K562 (cell line): ENCODE measurements at regions not wholly inside any gene's neighbourhood (a gene's known extent, or its start where the extent isn't known, plus 50 kb on each side); places are given as distances from the start of the nearest gene placed in this dataset.

Experiments used
- ATAC-seq: fragments of 200-7000 bp; cut with Tn5 transposase; 3 replicates; pipeline ENCODE4 v1.9.1; 2020; ENCODE audit warnings: moderate library complexity
- BruUV-seq: library from RNA; stranded (reverse); fragments of 400-500 nt; replicated peaks from 2 replicates; lab custom pipeline; 2021; lab: Mats Ljungman, UMichigan
- CTCF ChIA-PET: fragments of 300-600 bp; formaldehyde crosslinking; extraction: SDS; loops from one replicate; lab custom pipeline; 2021; ENCODE audit warnings: low intra/inter-chr PET ratio; lab: Yijun Ruan, JAX
- POLR2A ChIA-PET: fragments of 300-600, 350-650 bp; sonication (Branson Sonifier 250); formaldehyde crosslinking; extraction: SDS; loops from one replicate; lab custom pipeline; 2021; ENCODE audit warnings: antibody characterized with exemption, inconsistent platforms; lab: Yijun Ruan, JAX
- DNase-seq, 4 experiments: peaks; one replicate each; pipeline versions ENCODE4 v3.0.0 to v3.0.0-alpha.2; 2011 to 2018; ENCODE audit warnings: low spot score in 3 of 4, mixed read lengths in 3 of 4; ENCODE audit errors: extremely low read depth in 1 of 4
- FAIRE-seq: peaks from 2 replicates; lab custom pipeline; 2011; peaks lifted over from hg19 to GRCh38; lab: Jason Lieb, UNC
- H2AFZ ChIP-seq: 2 replicates; pipeline ENCODE4 v1.6.0; 2011; ENCODE audit warnings: low read depth, low read length, control low read depth, inconsistent platforms
- H3K27ac ChIP-seq: fragments of 200-600 bp; 3 replicates; pipeline ENCODE4 v1.8.0; 2011; ENCODE audit warnings: low read depth, mild to moderate bottlenecking, control low read depth, inconsistent platforms, low read length, moderate library complexity, mixed read lengths; ENCODE audit errors: extremely low read depth
- H3K27me3 ChIP-seq, 2 experiments: fragments of 300-600 bp in 1 of 2; 2 replicates in 1 of 2; 3 replicates in 1 of 2; pipeline versions ENCODE4 v1.6.0 to v1.8.0; 2011; ENCODE audit warnings: inconsistent platforms in 2 of 2, low read length in 2 of 2, mild to moderate bottlenecking in 1 of 2, mixed read lengths in 1 of 2, moderate library complexity in 1 of 2; ENCODE audit not compliant: control insufficient read depth in 2 of 2, insufficient read depth in 2 of 2
- H3K36me3 ChIP-seq: fragments of 300-600 bp; 3 replicates; pipeline ENCODE4 v1.8.0; 2011; ENCODE audit warnings: mild to moderate bottlenecking, low read length, inconsistent platforms; ENCODE audit not compliant: control insufficient read depth, insufficient read depth
- H3K4me1 ChIP-seq, 2 experiments: fragments of 200-600 bp in 1 of 2; replicated peaks in 1 of 2; 2 replicates in 1 of 2; 3 replicates in 1 of 2; pipeline versions ENCODE4 v1.5.1 to v1.8.0; 2011; ENCODE audit warnings: inconsistent platforms in 2 of 2, low read length in 2 of 2, mild to moderate bottlenecking in 1 of 2, mixed read lengths in 1 of 2, moderate library complexity in 1 of 2; ENCODE audit not compliant: control insufficient read depth in 2 of 2, insufficient read depth in 2 of 2
- H3K4me2 ChIP-seq: 2 replicates; pipeline ENCODE4 v1.6.1; 2011; ENCODE audit warnings: low read length, control low read depth, inconsistent platforms, mixed read lengths; ENCODE audit not compliant: insufficient read depth
- H3K4me3 ChIP-seq: fragments of 200-600 bp; sonication (generic), shearing (Covaris generic); 2 replicates; pipeline ENCODE4 v1.5.1; 2016; ENCODE audit warnings: control low read depth, inconsistent platforms
- H3K79me2 ChIP-seq: fragments of 200-600 bp; 3 replicates; pipeline ENCODE4 v1.8.0; 2011; ENCODE audit warnings: low read length, inconsistent platforms; ENCODE audit not compliant: control insufficient read depth, insufficient read depth
- H3K9ac ChIP-seq, 2 experiments: 2 replicates each; pipeline versions ENCODE4 v1.6.0 to v1.6.1; 2011; ENCODE audit warnings: low read depth in 2 of 2, low read length in 2 of 2, control low read depth in 1 of 2, inconsistent platforms in 1 of 2, mild to moderate bottlenecking in 1 of 2, mixed read lengths in 1 of 2; ENCODE audit not compliant: insufficient read depth in 1 of 2
- H3K9me1 ChIP-seq: one replicate; pipeline ENCODE4 v1.6.0; 2011; ENCODE audit warnings: inconsistent platforms, mild to moderate bottlenecking, low read length, moderate library complexity; ENCODE audit not compliant: control insufficient read depth, insufficient read depth
- H3K9me3 ChIP-seq: replicated peaks from 2 replicates; pipeline ENCODE4 v1.5.1; 2011; ENCODE audit warnings: low read depth, low read length, inconsistent platforms; ENCODE audit not compliant: control insufficient read depth, insufficient read depth
- H4K20me1 ChIP-seq: replicated peaks from 2 replicates; pipeline ENCODE4 v1.6.1; 2011; ENCODE audit warnings: low read length, inconsistent platforms, mixed read lengths; ENCODE audit not compliant: control insufficient read depth, insufficient read depth
- BMI1 ChIP-seq: fragments of 150-350 bp; IDR thresholded peaks from 2 replicates; pipeline ENCODE4 v1.6.1; 2014; ENCODE audit warnings: low read length
- CBX1 ChIP-seq: sonication (generic); IDR thresholded peaks from 2 replicates; pipeline ENCODE4 v1.6.1; 2016; ENCODE audit warnings: antibody characterized with exemption, low read depth, mild to moderate bottlenecking
- CEBPG ChIP-seq, 3 experiments: fragments of 200-800 bp in 1 of 3; sonication (Bioruptor generic) in 1 of 3; sonication (generic) in 1 of 3; formaldehyde crosslinking in 1 of 3; IDR thresholded peaks in 2 of 3; conservative IDR thresholded peaks in 1 of 3; 2 replicates each; pipeline versions ENCODE4 v1.6.1 to v1.8.0; 2016 to 2022; ENCODE audit warnings: missing compliant biosample characterization in 2 of 3, missing genetic modification characterization in 2 of 3, mild to moderate bottlenecking in 1 of 3, missing genetic modification reagents in 1 of 3
- GTF2E2 ChIP-seq: fragments of 200-800 bp; sonication (Bioruptor generic); IDR thresholded peaks from 2 replicates; pipeline ENCODE4 v1.6.1; 2016; ENCODE audit warnings: missing genetic modification characterization, missing compliant biosample characterization
- HDAC2 ChIP-seq: fragments of 450-650 bp; IDR thresholded peaks from 2 replicates; pipeline ENCODE4 v1.6.1; 2016; ENCODE audit warnings: mild to moderate bottlenecking
- HMG20A ChIP-seq: fragments of 450-650 bp; formaldehyde crosslinking; conservative IDR thresholded peaks from 2 replicates; pipeline ENCODE4 v1.4.0; 2020; ENCODE audit warnings: mild to moderate bottlenecking, mixed read lengths
- NR2C1 ChIP-seq, 2 experiments: fragments of 450-650 bp; IDR thresholded peaks; 2 replicates each; pipeline ENCODE4 v1.6.1; 2017; ENCODE audit warnings: mild to moderate bottlenecking in 2 of 2, antibody characterized with exemption in 1 of 2, inconsistent platforms in 1 of 2, missing compliant biosample characterization in 1 of 2, missing genetic modification characterization in 1 of 2
- NR3C1 ChIP-seq: sonication (generic); formaldehyde crosslinking; IDR thresholded peaks from 2 replicates; pipeline ENCODE4 v1.8.1; 2022; ENCODE audit warnings: missing genetic modification reagents
- PTTG1 ChIP-seq: fragments of 450-650 bp; IDR thresholded peaks from 2 replicates; pipeline ENCODE4 v1.6.1; 2016; ENCODE audit warnings: low read depth, mild to moderate bottlenecking, missing genetic modification characterization, missing compliant biosample characterization
- SNAPC5 ChIP-seq: fragments of 250-450 bp; sonication (Bioruptor Pico); IDR thresholded peaks from 2 replicates; pipeline ENCODE4 v1.8.0; 2021; ENCODE audit warnings: moderate library complexity, mild to moderate bottlenecking, inconsistent platforms
- SP1 ChIP-seq: sonication (generic); formaldehyde crosslinking; IDR thresholded peaks from 2 replicates; pipeline ENCODE4 v1.8.1; 2022; ENCODE audit warnings: mild to moderate bottlenecking, missing genetic modification reagents
- TAL1 ChIP-seq: fragments of 450-650 bp; IDR thresholded peaks from 2 replicates; pipeline ENCODE4 v1.6.1; 2016; ENCODE audit warnings: mild to moderate bottlenecking
- TCF7L2 ChIP-seq: fragments of 150-350 bp; IDR thresholded peaks from 2 replicates; pipeline ENCODE4 v1.6.1; 2016; ENCODE audit warnings: low read depth, mild to moderate bottlenecking, low read length, moderate library complexity
- THRAP3 ChIP-seq: fragments of 450-650 bp; IDR thresholded peaks from 2 replicates; pipeline ENCODE4 v1.6.1; 2016; ENCODE audit warnings: mild to moderate bottlenecking, inconsistent platforms, borderline replicate concordance
- TRIM24 ChIP-seq, 2 experiments: fragments of 450-650 bp; IDR thresholded peaks; 2 replicates each; pipeline ENCODE4 v1.6.1; 2016
- ZFP1 ChIP-seq: fragments of 450-650 bp; formaldehyde crosslinking; IDR thresholded peaks from 2 replicates; pipeline ENCODE4 v1.4.0; 2020; ENCODE audit warnings: mild to moderate bottlenecking, mixed read lengths
- ZKSCAN1 ChIP-seq: fragments of 150-350 bp; IDR thresholded peaks from 2 replicates; pipeline ENCODE4 v1.6.1; 2016; ENCODE audit warnings: low read depth, low read length
- ZNF354B ChIP-seq: fragments of 250-450 bp; sonication (Bioruptor Pico); IDR thresholded peaks from 2 replicates; pipeline ENCODE4 v1.4.0; 2020
- WGBS: fragments of 100-300 bp; shearing (Covaris generic); methylation state at CpG from one replicate; pipeline ENCODE4 v1.1.6; 2016; ENCODE audit warnings: low coverage, mixed read lengths; ENCODE audit not compliant: insufficient coverage; ENCODE audit errors: missing lambda C conversion rate; 5-methylcytosine and 5-hydroxymethylcytosine counted together
- in situ Hi-C: fragments of 300-500 bp; cut with MboI; formaldehyde crosslinking; loops from 4 replicates; pipeline ENCODE4 v1.15.0; 2018; ENCODE audit warnings: inconsistent platforms, mixed read lengths
- intact Hi-C: fragments of 100-400 bp; cut with micrococcal nuclease; formaldehyde crosslinking; loops from 2 replicates; pipeline ENCODE4 v1.14.2; 2022

GRCh38 chr12:124371970-124372555 lies 77.2 kb downstream of the RFLNA start:
- no peak overlapping the region for H3K9ac ChIP-seq
- no peak overlapping the region for H3K4me2 ChIP-seq
- H3K9me3 ChIP-seq = no peaks in the 10 kb centered on the region
- H3K27ac ChIP-seq = no peak overlapping the region
- no peak for FAIRE-seq
- BruUV-seq = no TSS peak
- intact Hi-C loops (no loop called here), in situ Hi-C loops (no loop called here)
- H3K4me3 ChIP-seq = no peak overlapping the region
- no peaks in the 10 kb centered on the region for H3K27me3 ChIP-seq
- DNase-seq = no peak
- H3K4me1 ChIP-seq = peaks cover 0 to 24% of the 10 kb centered on the region in 2 experiments; a peak in 2 of 5 replicates
- no peaks in the 10 kb centered on the region for H3K79me2 ChIP-seq
- TF ChIP-seq THRAP3 = no peak
- TF ChIP-seq SP1 (CRISPR knock-in tag) = no peak
- TF ChIP-seq ZNF354B (CRISPR knock-in tag) = no peak
- no peak for TF ChIP-seq TRIM24 (IDR thresholded peaks at IDR 0.05)
- no peak for TF ChIP-seq GTF2E2 (tag)
- TF ChIP-seq SNAPC5 (CRISPR knock-in tag) = no peak
- TF ChIP-seq HDAC2 = no peak
- no peak for TF ChIP-seq CBX1
- no peak for TF ChIP-seq HMG20A (CRISPR knock-in tag)
- no peak for TF ChIP-seq BMI1
- TF ChIP-seq PTTG1 = no peak
- TF ChIP-seq ZKSCAN1 = no peak
- no peak for TF ChIP-seq NR2C1 (IDR thresholded peaks at IDR 0.05)
- TF ChIP-seq NR2C1 (tag; IDR thresholded peaks at IDR 0.05) = no peak
- TF ChIP-seq NR3C1 (CRISPR knock-in tag) = no peak
- TF ChIP-seq TCF7L2 = no peak
- no peak for TF ChIP-seq CEBPG (CRISPR knock-in tag; IDR thresholded peaks at IDR 0.05)
- TF ChIP-seq CEBPG (tag; conservative IDR thresholded peaks at IDR 0.05 in 1 of 2, IDR thresholded peaks at IDR 0.05 in 1 of 2) = no peak
- TF ChIP-seq TAL1 = no peak
- TF ChIP-seq ZFP1 (CRISPR knock-in tag) = no peak
- CTCF ChIA-PET = no interaction called here
- ATAC-seq = no peak
- H2AFZ ChIP-seq = no peak overlapping the region
- peaks cover 9% of the 10 kb centered on the region; the same call in 1 of the 2 replicates for H4K20me1 ChIP-seq
- H3K9me1 ChIP-seq = peaks cover 3% of the 10 kb centered on the region
- WGBS = 95% methylated on average over 15 of the region's 37 CpGs
- POLR2A ChIA-PET = interaction anchor here (1.1 kb wide), 1 partner anchor 21 kb away, joined by 3 read pairs; no protein-coding TSS in a partner anchor
- H3K36me3 ChIP-seq = peaks cover 39% of the 10 kb centered on the region; the same call in 1 of the 3 replicates
